Loucy (cell line): ENCODE measurements at regions not wholly inside any gene's neighbourhood (a gene's known extent, or its start where the extent isn't known, plus 50 kb on each side); places are given as distances from the start of the nearest gene placed in this dataset.

Experiments
- H2AFZ ChIP-seq: fragments of 200-600 bp; sonication (generic); 2 replicates; pipeline ENCODE4 v1.6.0; 2016; ENCODE audit warnings: antibody characterized with exemption, mild to moderate bottlenecking, low read length, moderate library complexity
- H3F3A ChIP-seq: fragments of 200-600 bp; 2 replicates; pipeline ENCODE4 v1.6.0; 2016; ENCODE audit warnings: antibody characterized with exemption, low read depth, mild to moderate bottlenecking
- H3K27me3 ChIP-seq: fragments of 200-600 bp; sonication (generic); 2 replicates; pipeline ENCODE4 v1.6.1; 2014; ENCODE audit warnings: low read length, mild to moderate bottlenecking; ENCODE audit not compliant: insufficient read depth, poor library complexity, severe bottlenecking
- H3K36me3 ChIP-seq: fragments of 200-600 bp; sonication (generic); 2 replicates; pipeline ENCODE4 v1.6.1; 2016; ENCODE audit warnings: low read length; ENCODE audit not compliant: insufficient read depth
- H3K4me1 ChIP-seq: fragments of 200-600 bp; sonication (generic); 2 replicates; pipeline ENCODE4 v1.5.1; 2014; ENCODE audit warnings: low read length, mild to moderate bottlenecking; ENCODE audit not compliant: insufficient read depth, poor library complexity, severe bottlenecking
- H3K4me2 ChIP-seq: fragments of 200-600 bp; sonication (generic); 2 replicates; pipeline ENCODE4 v1.6.0; 2014; ENCODE audit warnings: antibody characterized with exemption, low read length, low read depth, mild to moderate bottlenecking; ENCODE audit not compliant: poor library complexity, severe bottlenecking
- H3K4me3 ChIP-seq: fragments of 200-600 bp; sonication (generic); 2 replicates; pipeline ENCODE4 v1.5.1; 2014; ENCODE audit warnings: low read length, mild to moderate bottlenecking, mixed read lengths; ENCODE audit not compliant: poor library complexity, severe bottlenecking
- H3K79me2 ChIP-seq: fragments of 200-600 bp; sonication (generic); 2 replicates; pipeline ENCODE4 v1.6.1; 2014; ENCODE audit warnings: low read length; ENCODE audit not compliant: insufficient read depth
- H3K9ac ChIP-seq: fragments of 200-600 bp; sonication (generic); 2 replicates; pipeline ENCODE4 v1.6.0; 2014; ENCODE audit warnings: mild to moderate bottlenecking, low read depth, low read length, moderate library complexity; ENCODE audit not compliant: poor library complexity, severe bottlenecking
- H3K9me2 ChIP-seq: fragments of 200-600 bp; sonication (generic); replicated peaks from 2 replicates; pipeline ENCODE4 v1.6.1; 2016; ENCODE audit warnings: low read depth, low read length, mixed read lengths
- H3K9me3 ChIP-seq: fragments of 200-600 bp; sonication (generic); 2 replicates; pipeline ENCODE4 v1.6.1; 2014; ENCODE audit warnings: mild to moderate bottlenecking, antibody characterized with exemption, low read length, low read depth; ENCODE audit not compliant: insufficient read depth
- H4K20me1 ChIP-seq: fragments of 200-600 bp; sonication (generic); 2 replicates; pipeline ENCODE4 v1.6.0; 2014; ENCODE audit warnings: antibody characterized with exemption, low read length, mild to moderate bottlenecking; ENCODE audit not compliant: insufficient read depth, poor library complexity, severe bottlenecking
- EZH2phosphoT487 ChIP-seq: fragments of 200-600 bp; IDR thresholded peaks from 2 replicates; pipeline ENCODE4 v1.6.1; 2018; ENCODE audit warnings: antibody characterized with exemption, mild to moderate bottlenecking, moderate library complexity, borderline replicate concordance
- TF ChIP-seq, protein P1 (sequence below): fragments of 200-600 bp; sonication (generic); conservative IDR thresholded peaks from 2 replicates; pipeline ENCODE4 v1.5.1; 2014; ENCODE audit warnings: mild to moderate bottlenecking, antibody characterized with exemption, low read length

DNA sequence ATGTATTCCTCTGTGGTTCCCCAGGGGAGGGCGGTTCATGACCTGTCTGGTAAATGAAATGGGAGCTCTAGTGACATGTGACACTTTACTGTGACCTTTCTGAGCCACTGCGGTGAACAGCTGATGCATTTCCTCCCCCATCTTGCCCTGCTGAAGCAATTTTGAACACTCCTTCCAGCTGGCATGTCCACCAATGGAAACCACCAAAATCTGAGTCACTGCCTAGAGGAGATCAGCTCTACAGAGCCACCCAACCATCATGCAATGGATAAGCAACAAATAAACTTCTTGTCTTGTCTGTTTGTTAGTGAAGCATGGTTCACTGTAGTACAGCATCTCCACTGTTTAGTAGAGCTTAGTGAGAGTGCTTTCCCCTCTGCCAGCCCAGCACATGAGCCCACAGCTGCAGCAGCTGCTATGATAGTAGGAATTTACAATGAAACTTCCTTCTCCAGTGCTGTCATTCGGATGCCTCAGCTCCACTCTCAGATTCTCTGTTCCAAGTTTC is 479.4 kb downstream of the NTRK3 start:
- H3K4me1 ChIP-seq, result no peaks in the 10 kb centered on the region
- H3K9me2 ChIP-seq, result no peaks in the 10 kb centered on the region
- H4K20me1 ChIP-seq, result no peaks in the 10 kb centered on the region
- no peaks in the 10 kb centered on the region for H3K27me3 ChIP-seq
- H3K9ac ChIP-seq, result no peak overlapping the region
- no peaks in the 10 kb centered on the region for H3K79me2 ChIP-seq
- H3K4me2 ChIP-seq, result no peak overlapping the region
- no peaks in the 10 kb centered on the region for H3K36me3 ChIP-seq
- H3K4me3 ChIP-seq, result no peak overlapping the region
- no peak for TF ChIP-seq EZH2phosphoT487
- TF ChIP-seq, protein P1, sequence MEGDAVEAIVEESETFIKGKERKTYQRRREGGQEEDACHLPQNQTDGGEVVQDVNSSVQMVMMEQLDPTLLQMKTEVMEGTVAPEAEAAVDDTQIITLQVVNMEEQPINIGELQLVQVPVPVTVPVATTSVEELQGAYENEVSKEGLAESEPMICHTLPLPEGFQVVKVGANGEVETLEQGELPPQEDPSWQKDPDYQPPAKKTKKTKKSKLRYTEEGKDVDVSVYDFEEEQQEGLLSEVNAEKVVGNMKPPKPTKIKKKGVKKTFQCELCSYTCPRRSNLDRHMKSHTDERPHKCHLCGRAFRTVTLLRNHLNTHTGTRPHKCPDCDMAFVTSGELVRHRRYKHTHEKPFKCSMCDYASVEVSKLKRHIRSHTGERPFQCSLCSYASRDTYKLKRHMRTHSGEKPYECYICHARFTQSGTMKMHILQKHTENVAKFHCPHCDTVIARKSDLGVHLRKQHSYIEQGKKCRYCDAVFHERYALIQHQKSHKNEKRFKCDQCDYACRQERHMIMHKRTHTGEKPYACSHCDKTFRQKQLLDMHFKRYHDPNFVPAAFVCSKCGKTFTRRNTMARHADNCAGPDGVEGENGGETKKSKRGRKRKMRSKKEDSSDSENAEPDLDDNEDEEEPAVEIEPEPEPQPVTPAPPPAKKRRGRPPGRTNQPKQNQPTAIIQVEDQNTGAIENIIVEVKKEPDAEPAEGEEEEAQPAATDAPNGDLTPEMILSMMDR, result no peak
- H3K9me3 ChIP-seq, result no peaks in the 10 kb centered on the region; the same call in 1 of the 2 replicates
- no peaks in the 10 kb centered on the region for H3F3A ChIP-seq
- no peak overlapping the region for H2AFZ ChIP-seq

DNA sequence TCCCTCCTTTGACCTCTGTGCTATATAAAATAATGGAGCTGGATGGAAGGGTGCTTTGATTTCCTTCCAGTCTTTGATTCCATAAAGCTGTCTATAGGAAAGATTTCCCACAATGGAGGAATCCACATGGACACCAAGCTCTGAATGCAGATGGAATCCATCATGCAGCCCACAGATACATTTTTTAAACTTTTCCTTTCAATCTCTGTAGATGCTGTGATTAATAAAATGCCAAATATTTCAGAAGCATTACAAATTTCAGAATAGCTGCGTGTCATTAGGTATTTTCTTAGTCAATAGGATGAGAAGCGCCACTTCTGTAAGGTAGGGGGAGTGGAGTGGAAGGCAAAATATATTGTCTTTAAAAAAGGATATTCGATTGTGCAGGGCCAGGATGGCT is 489.0 kb downstream of the NTRK3 start:
- Histone ChIP-seq H3F3A (no peaks in the 10 kb centered on the region), H3K27me3 (no peaks in the 10 kb centered on the region), H3K79me2 (no peaks in the 10 kb centered on the region), H3K9ac (no peak overlapping the region), H4K20me1 (no peaks in the 10 kb centered on the region), H3K9me2 (no peaks in the 10 kb centered on the region), H3K9me3 (no peaks in the 10 kb centered on the region), H2AFZ (no peak overlapping the region), H3K4me2 (no peak overlapping the region), H3K4me3 (no peak overlapping the region), H3K4me1 (no peaks in the 10 kb centered on the region), H3K36me3 (no peaks in the 10 kb centered on the region)
- TF ChIP-seq EZH2phosphoT487, result no peak
- TF ChIP-seq, protein P1, result no peak

DNA sequence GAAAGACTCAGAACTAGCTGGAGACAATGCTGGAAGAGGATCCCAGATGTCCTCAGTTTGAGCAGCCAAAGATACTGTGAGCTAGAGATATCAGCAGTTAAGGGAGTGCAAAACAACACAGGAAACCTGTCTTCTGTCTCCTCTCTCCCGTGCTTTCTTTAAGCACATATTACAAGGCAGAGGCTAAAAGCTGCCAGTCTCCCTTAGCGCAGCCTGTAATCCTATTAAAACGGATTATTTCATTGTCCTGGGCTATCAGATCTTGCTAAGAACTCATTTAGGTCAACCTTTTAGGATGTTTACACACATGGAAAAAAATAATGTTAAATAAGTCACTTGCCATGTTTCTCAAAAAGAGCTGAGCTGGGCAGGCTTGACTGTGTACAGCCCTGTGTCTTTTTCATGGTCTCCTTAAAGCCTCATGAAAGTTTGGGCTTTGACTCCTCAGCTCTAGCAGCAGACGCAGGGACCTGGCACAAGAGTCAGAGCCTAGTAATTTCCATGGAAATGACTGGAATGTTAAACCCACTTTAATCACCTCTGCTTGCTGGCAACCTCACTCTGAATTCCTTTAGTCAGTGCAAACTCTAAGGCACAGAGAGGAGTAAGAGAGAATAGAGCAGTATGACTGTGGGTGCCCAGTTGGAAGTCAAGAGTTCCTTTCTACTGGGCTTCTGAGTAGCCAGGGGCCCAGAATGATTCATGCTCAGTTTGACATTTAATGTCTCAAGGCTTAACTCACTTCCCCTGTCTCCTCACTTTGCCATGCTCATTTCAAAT is 491.9 kb downstream of the NTRK3 start:
- Histone ChIP-seq H4K20me1 (no peaks in the 10 kb centered on the region), H3K4me2 (no peak overlapping the region), H3F3A (no peaks in the 10 kb centered on the region), H3K4me3 (no peak overlapping the region), H3K27me3 (no peaks in the 10 kb centered on the region), H3K9me2 (no peaks in the 10 kb centered on the region), H3K9ac (no peak overlapping the region), H3K36me3 (no peaks in the 10 kb centered on the region), H3K79me2 (no peaks in the 10 kb centered on the region), H2AFZ (no peak overlapping the region), H3K9me3 (no peaks in the 10 kb centered on the region), H3K4me1 (peaks cover 2% of the 10 kb centered on the region)
- TF ChIP-seq, protein P1, result no peak
- no peak for TF ChIP-seq EZH2phosphoT487
